Activated CD8-positive, alpha-beta memory T cell treated with anti-CD3 and anti-CD28 coated beads, Interleukin-2, amount 50 U/mL, for 24 hours (primary cell): ENCODE measurements at regions not wholly inside any gene's neighbourhood (a gene's known extent, or its start where the extent isn't known, plus 50 kb on each side); places are given as distances from the start of the nearest gene placed in this dataset.

Source experiments
- DNase-seq: peaks from one replicate; pipeline ENCODE4 v3.0.0-alpha.2; 2020; ENCODE audit errors: extremely low read depth

- DNase-seq: no peak
These were observed 82.7 kb downstream of the THAP12 start for GRCh38 chr11:76298255-76298654.

GRCh38 chr11:76296731-76297542, 84.0 kb downstream of the THAP12 start:
- no peak for DNase-seq

GRCh38 chr11:76293189-76293631, 86.9 kb upstream of the WNT11 start:
- DNase-seq: peak; percentile 2

GRCh38 chr11:76292583-76293188, 86.4 kb upstream of the WNT11 start:
- no peak for DNase-seq

- no peak for DNase-seq
These were observed 85.5 kb upstream of the WNT11 start for GRCh38 chr11:76291576-76292526.

- no peak for DNase-seq
These were observed 82.1 kb upstream of the WNT11 start for GRCh38 chr11:76288166-76288980.

GRCh38 chr11:76287227-76287626, 80.9 kb upstream of the WNT11 start:
- DNase-seq: no peak

- no peak for DNase-seq
These were observed 79.2 kb upstream of the WNT11 start for GRCh38 chr11:76285397-76286104.

- DNase-seq: no peak
These were observed 77.9 kb upstream of the WNT11 start for GRCh38 chr11:76284161-76284560.

- no peak for DNase-seq
These were observed 76.7 kb upstream of the WNT11 start for GRCh38 chr11:76282811-76283595.

GRCh38 chr11:76282172-76282571, 75.9 kb upstream of the WNT11 start:
- DNase-seq: no peak

GRCh38 chr11:76281558-76281906, 75.2 kb upstream of the WNT11 start:
- DNase-seq: no peak

GRCh38 chr11:76280882-76281557, 74.7 kb upstream of the WNT11 start:
- no peak for DNase-seq

- DNase-seq: no peak
These were observed 74.0 kb upstream of the WNT11 start for GRCh38 chr11:76280151-76280881.

- DNase-seq: no peak
These were observed 73.3 kb upstream of the WNT11 start for GRCh38 chr11:76279646-76280045.

GRCh38 chr11:76279038-76279437, 72.7 kb upstream of the WNT11 start:
- DNase-seq: no peak

GRCh38 chr11:76278526-76278925, 72.2 kb upstream of the WNT11 start:
- DNase-seq: no peak

GRCh38 chr11:76277298-76278175, 71.2 kb upstream of the WNT11 start:
- DNase-seq: no peak
